ENCODE measurements at regions not wholly inside any gene's neighbourhood (a gene's known extent, or its start where the extent isn't known, plus 50 kb on each side); places are given as distances from the start of the nearest gene placed in this dataset.
"Not testable (repeated sequence)": the region's sequence is repeated elsewhere in the genome, so short reads cannot be mapped to it uniquely, and the experiment has no call there.

DNA sequence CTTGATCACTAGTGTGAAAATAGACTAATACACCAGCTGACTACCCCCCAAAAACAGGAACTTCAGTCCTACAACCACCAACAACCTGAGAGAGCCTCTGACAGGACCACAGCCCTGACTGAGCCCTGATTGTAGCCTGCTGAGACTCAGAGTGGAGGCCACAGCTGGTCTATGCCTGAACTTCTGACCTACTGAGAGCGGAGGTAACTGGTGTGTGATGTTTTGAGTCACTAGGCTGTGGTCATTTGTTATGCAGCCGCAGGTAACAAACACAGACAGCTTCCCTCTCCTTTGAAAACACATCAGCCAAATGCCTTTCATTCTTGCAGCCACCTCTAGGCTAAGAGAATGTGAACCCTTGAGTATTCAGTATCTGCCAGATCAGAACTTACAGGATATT is 631.1 kb downstream of the PRIM2 start:
- TF ChIP-seq HDAC2 (IDR thresholded peaks at IDR 0.05); REST (IDR thresholded peaks at IDR 0.05; ENCODE audit: low read depth, low read length); WRNIP1 (IDR thresholded peaks at IDR 0.05; ENCODE audit: borderline replicate concordance, low read depth, low read length); TAF1 (IDR thresholded peaks at IDR 0.05; ENCODE audit: borderline replicate concordance, low read depth, low read length); POLR2A (IDR thresholded peaks at IDR 0.05; ENCODE audit: low read depth, low read length); ASH2L (IDR thresholded peaks at IDR 0.05; ENCODE audit: borderline replicate concordance, low read depth); GABPA (IDR thresholded peaks at IDR 0.05; ENCODE audit: low read depth); NFIC (IDR thresholded peaks at IDR 0.05; ENCODE audit: low read depth, low read length): not testable (repeated sequence)
- TF ChIP-seq, protein P1, sequence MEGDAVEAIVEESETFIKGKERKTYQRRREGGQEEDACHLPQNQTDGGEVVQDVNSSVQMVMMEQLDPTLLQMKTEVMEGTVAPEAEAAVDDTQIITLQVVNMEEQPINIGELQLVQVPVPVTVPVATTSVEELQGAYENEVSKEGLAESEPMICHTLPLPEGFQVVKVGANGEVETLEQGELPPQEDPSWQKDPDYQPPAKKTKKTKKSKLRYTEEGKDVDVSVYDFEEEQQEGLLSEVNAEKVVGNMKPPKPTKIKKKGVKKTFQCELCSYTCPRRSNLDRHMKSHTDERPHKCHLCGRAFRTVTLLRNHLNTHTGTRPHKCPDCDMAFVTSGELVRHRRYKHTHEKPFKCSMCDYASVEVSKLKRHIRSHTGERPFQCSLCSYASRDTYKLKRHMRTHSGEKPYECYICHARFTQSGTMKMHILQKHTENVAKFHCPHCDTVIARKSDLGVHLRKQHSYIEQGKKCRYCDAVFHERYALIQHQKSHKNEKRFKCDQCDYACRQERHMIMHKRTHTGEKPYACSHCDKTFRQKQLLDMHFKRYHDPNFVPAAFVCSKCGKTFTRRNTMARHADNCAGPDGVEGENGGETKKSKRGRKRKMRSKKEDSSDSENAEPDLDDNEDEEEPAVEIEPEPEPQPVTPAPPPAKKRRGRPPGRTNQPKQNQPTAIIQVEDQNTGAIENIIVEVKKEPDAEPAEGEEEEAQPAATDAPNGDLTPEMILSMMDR (IDR thresholded peaks at IDR 0.05 in 2 of 3, conservative IDR thresholded peaks at IDR 0.05 in 1 of 3; ENCODE audit: control insufficient read depth in 2 of 3, extremely low read depth in 1 of 3, insufficient read depth in 1 of 3, low read depth in 3 of 3, low read length in 3 of 3) = not testable (repeated sequence)
- TF ChIP-seq, protein P2, sequence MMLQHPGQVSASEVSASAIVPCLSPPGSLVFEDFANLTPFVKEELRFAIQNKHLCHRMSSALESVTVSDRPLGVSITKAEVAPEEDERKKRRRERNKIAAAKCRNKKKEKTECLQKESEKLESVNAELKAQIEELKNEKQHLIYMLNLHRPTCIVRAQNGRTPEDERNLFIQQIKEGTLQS (IDR thresholded peaks at IDR 0.05; ENCODE audit: borderline replicate concordance, extremely low read depth, low read depth, low read length) = not testable (repeated sequence)
